AG08396 (cell line): ENCODE measurements at regions not wholly inside any gene's neighbourhood (a gene's known extent, or its start where the extent isn't known, plus 50 kb on each side); places are given as distances from the start of the nearest gene placed in this dataset.

Experiments
- DNase-seq: peaks from one replicate; pipeline ENCODE4 v3.0.0; 2012; ENCODE audit warnings: low spot score, mixed read lengths

DNA sequence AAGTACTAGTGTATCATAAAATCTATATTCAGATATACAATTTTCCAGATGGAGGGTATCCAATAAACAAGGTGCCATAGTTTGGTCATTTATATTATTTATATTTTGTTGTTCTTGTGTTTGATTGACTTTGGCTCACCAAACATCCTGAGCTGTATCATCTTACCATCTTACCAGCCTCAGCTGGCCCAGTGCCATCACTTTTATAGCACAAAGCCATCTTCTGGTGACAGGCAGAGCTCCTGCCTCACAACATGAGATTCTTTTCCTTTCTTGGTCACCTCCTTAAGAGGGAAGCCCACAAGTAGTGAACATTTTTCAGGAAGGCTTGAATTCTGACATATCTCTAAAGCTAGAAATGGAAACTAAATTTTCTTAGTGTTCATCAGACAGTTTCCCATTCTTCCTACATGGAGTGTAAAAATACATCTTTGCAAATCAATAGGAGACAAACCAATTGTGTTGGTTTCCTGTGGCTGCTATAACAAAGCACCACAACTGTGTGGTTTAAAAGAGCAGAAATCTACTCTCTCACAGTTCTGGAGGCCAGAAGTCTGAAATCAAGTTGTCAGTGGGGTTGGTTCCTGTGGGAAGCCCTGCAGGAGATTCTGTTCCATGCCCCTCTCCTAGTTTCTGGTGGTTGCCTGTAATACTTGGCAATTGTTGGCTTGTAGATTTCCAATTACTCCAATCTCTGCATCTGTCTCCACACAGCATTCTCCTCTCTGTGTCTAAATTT, 341.8 kb downstream of the MAN2A1 start:
- no peak for DNase-seq

- DNase-seq = no peak
Observed at GRCh38 chr5:110032376-110032775, 342.6 kb downstream of the MAN2A1 start.

- DNase-seq = no peak
Observed at GRCh38 chr5:110034056-110034600, 344.4 kb downstream of the MAN2A1 start.

DNA sequence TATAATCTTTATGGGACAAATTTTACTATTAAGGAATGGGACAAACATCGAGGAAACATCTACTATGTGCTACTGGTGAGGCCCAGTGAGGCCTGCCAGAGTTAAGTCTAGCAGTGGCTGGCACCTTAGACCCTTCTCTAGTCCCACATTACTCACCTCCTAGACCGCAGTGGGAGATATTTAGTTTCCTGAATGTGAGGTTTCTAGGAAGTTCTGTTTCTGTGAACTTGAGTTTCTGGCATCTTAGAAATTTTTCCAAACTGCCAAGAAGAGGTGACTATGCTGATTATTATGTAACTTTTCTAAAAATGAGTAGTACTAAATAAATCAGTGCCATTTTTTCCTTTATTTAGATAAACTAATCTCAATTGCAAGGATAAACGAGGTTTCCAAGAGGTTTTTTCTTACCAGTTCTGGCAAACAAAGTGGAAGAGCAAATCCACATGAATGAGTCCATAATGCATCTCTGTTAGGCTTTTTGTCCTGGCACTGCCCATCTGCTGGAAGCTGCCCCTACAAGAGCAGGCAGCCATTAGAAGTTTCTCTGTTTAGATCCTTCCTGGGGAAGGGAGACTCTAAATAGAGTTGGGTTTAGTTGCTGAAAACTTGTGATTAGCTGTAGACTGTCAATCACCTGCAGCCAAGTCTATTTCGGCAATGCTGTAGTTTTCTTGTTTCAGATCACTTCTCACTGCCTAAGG, 348.7 kb downstream of the MAN2A1 start:
- no peak for DNase-seq

DNA sequence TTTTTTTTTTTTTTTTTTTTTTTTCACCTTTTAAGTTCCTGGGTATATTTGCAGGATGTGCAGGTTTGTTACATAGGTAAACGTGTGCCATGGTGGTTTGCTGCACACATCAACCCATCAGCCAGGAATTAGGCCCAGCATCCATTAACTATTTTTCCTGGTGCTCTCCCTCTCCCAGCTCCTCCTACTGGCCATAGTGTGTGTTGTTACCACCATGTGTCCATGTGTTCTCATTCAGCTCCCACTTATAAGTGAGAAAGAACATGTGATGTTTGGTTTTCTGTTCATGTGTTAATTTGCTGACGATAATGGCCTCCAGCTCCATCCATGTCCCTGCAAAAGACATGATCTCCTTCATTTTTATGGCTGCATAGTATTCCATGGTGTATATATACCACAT, 350.5 kb downstream of the MAN2A1 start:
- no peak for DNase-seq

- DNase-seq = no peak
Observed at GRCh38 chr5:110043025-110043424, 353.3 kb downstream of the MAN2A1 start.

- no peak for DNase-seq
Observed at GRCh38 chr5:110045158-110045557, 355.4 kb downstream of the MAN2A1 start.

DNA sequence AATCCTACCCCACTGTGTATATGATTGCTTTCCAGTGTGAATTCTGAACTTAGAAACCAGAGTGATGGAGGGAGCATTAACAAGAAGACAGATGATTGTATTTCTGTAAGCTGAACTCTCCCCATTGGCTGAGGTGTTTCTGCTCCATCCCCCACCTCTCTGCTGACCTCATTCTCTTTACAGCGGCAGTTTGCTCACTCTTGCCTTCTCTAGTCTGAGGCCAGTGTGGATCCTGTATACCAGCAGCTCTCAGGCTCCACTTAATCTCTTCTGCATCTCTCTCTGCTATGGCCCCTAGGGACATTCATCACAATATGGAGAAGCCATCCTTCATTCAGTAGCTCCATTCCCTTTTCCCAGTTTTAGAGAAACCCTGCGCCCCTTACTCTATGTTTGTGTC, 358.8 kb downstream of the MAN2A1 start:
- no peak for DNase-seq

- DNase-seq = no peak
Observed at GRCh38 chr5:110049816-110050215, 360.1 kb downstream of the MAN2A1 start.

- no peak for DNase-seq
Observed at GRCh38 chr5:110050640-110051345, 361.1 kb downstream of the MAN2A1 start.

DNA sequence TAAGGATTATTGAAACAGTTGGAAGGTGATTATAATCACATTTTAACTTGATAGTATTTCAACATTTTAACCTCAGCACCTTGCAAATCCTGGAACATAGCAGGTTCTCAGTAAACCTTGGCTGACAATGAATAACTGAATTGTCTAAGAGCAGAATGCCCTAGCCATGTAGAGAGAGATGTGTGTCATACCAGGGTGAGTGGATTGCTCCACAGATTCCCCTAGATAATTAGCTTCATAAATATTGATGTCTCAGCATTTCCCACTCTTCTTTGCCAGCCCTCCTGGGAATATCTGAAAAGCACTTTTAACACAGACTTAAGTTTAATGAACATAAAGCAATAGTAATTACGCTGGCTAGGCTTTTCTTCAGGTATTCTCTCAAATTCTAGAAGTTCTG, 363.5 kb downstream of the MAN2A1 start:
- DNase-seq = no peak

GRCh38 chr5:110053824-110054223, 364.1 kb downstream of the MAN2A1 start:
- DNase-seq = no peak

- no peak for DNase-seq
Observed at GRCh38 chr5:110054240-110054639, 364.5 kb downstream of the MAN2A1 start.

GRCh38 chr5:110055302-110055701, 365.6 kb downstream of the MAN2A1 start:
- no peak for DNase-seq

GRCh38 chr5:110056580-110057114, 366.9 kb downstream of the MAN2A1 start:
- no peak for DNase-seq

DNA sequence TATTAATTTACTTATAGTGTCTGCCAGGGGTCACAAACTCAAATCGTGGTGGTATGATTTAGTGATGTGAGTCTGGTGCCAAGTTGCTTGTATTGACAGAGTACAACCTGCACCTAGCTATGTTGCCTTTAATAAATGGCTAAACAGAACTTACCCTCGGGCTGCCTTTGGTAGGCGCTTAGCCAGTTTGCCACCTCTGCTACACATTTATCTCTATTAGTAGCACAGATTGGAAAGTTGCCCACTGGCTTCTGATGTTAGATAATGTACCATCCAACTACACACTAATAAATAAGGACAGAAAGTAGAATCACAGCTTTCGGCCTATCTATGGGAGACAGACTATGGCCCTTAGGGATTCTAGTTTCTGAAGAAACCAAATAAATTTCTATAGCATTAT, 368.4 kb downstream of the MAN2A1 start:
- DNase-seq = no peak

DNA sequence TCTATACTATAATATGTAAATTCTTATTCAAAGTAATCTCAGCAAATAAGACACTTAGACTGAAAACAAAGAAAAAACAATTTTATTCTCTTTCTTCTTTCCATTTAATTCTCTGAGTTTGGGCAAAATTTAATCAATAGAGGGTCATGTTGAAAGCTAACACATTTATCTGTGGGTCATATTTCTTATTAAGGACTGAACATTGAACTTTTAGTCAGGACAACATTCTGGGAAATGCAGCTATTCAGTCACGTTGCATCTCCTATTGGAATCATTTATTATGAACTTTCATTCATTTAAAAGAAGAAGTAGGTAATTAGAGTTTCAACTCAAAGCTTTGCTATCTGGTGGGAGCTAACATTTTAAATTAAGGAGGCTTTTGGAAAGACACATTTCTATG, 372.5 kb downstream of the MAN2A1 start:
- DNase-seq = no peak

DNA sequence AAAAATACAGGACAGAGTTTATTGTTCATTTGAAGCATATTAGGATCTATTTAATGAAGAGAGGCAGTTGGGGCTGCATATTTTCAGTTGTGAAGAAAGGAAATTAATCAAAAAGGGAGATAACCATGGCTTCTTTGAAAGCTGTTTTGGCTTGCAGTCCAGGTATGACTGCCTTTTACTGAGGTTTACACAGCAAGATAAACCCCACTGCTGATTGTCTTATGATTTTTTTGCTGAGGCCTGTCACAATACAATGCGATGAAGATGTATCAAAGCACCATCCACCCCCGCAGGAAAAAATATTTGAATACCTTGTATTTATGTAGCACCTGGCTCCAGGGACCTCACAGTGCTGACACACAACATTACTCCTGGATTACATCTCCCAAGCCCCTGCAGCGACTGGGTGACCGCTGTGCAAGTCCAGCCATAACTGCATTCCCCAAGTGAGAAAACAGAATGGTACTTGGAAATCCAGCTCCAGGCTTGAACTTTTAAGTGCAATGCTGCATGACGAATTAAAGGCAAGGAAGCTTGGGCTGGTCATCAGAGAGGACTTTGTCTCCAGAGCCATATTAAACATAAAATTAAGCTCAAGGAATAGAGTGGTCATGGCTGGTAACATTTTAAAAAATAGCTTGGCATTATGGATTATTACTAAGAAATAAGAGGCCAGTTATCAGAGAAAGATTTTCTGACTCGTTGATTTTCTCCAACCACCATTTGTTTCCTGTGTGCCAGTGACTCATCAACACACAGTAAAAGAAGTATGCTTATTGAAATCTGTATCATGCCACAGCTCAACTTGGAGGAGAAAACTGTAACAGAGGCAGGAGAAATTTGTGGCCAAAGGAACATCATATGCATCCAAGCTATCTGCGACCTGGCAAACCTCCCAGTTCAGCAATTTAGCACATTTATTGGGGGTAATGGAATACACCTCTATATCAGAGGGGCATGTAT, 374.2 kb downstream of the MAN2A1 start:
- no peak for DNase-seq

GRCh38 chr5:110064603-110065268, 375.0 kb downstream of the MAN2A1 start:
- no peak for DNase-seq

DNA sequence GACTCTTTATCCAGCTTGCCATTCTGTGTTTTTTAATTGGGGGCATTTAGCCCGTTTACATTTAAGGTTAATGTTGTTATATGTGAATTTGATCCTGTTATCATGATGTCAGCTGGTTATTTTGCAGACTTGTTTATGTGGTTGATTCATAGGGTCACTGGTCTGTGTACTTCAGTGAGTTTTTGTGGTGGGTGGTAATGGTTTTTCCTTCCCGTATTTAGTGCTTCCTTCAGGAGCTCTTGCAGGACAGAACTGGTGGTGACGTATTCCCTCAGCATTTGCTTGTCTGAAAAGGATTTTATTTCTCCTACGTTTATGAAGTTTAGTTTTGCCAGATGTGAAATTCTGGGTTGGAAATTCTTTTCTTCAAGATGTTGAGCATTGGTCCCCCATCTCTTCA, 381.1 kb downstream of the MAN2A1 start:
- DNase-seq = no peak

DNA sequence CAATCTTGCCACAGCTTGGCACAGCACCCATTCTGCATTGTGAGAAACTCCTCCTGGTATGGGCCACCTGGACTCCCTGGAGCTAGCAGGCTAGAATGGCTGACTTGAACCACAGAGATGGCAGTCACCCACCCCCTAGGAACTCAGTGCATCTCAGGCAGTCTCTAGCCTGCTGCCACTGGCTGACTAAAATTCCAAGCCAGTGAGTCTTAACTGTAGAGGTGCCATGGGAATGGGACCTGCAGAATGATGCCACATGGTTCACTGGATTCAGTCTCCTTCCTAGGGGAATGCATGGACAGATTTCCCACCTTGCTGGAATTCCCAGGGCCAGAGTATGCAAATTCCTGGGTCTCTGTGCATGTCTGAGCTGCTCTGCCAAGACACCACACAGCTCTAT, 382.9 kb downstream of the MAN2A1 start:
- no peak for DNase-seq
